Ishikawa (cell line): ENCODE measurements at regions not wholly inside any gene's neighbourhood (a gene's known extent, or its start where the extent isn't known, plus 50 kb on each side); places are given as distances from the start of the nearest gene placed in this dataset.

ENCODE experiments used
- CEBPB ChIP-seq: IDR thresholded peaks from 2 replicates; pipeline ENCODE4 v1.6.1; 2012
- CREB1 ChIP-seq: IDR thresholded peaks from 2 replicates; pipeline ENCODE4 v1.6.1; 2012; ENCODE audit warnings: low read depth
- EGR1 ChIP-seq: IDR thresholded peaks from 2 replicates; pipeline ENCODE4 v1.6.1; 2012
- EP300 ChIP-seq: IDR thresholded peaks from 2 replicates; pipeline ENCODE4 v1.6.1; 2012; ENCODE audit warnings: borderline replicate concordance
- FOXM1 ChIP-seq: IDR thresholded peaks from 2 replicates; pipeline ENCODE4 v1.6.1; 2012; ENCODE audit warnings: low read depth, borderline replicate concordance
- MAX ChIP-seq: IDR thresholded peaks from 2 replicates; pipeline ENCODE4 v1.6.1; 2012
- RAD21 ChIP-seq: IDR thresholded peaks from 2 replicates; pipeline ENCODE4 v1.6.1; 2012; ENCODE audit warnings: low read depth
- REST ChIP-seq: IDR thresholded peaks from 2 replicates; pipeline ENCODE4 v1.6.1; 2012; ENCODE audit warnings: low read depth, mild to moderate bottlenecking
- TAF1 ChIP-seq: IDR thresholded peaks from 2 replicates; pipeline ENCODE4 v1.6.1; 2012; ENCODE audit warnings: low read depth, mild to moderate bottlenecking
- TCF12 ChIP-seq: IDR thresholded peaks from 2 replicates; pipeline ENCODE4 v1.6.1; 2012; ENCODE audit warnings: low read depth
- USF1 ChIP-seq: IDR thresholded peaks from 2 replicates; pipeline ENCODE4 v1.6.1; 2012
- YY1 ChIP-seq: IDR thresholded peaks from 2 replicates; pipeline ENCODE4 v1.6.1; 2012; ENCODE audit warnings: low read depth
- ZBTB7A ChIP-seq: IDR thresholded peaks from 2 replicates; pipeline ENCODE4 v1.6.1; 2012; ENCODE audit warnings: low read depth

- TF ChIP-seq TCF12 (no peak), MAX (no peak), RAD21 (no peak), EP300 (no peak), CEBPB (no peak), CREB1 (no peak), FOXM1 (no peak), REST (no peak), EGR1 (no peak), YY1 (no peak), ZBTB7A (no peak), USF1 (no peak), TAF1 (no peak)
Observed at GRCh38 chr12:90631591-90632212, 323.3 kb downstream of the CCER1 start.
